SKM-1 (cell line): ENCODE measurements at regions not wholly inside any gene's neighbourhood (a gene's known extent, or its start where the extent isn't known, plus 50 kb on each side); places are given as distances from the start of the nearest gene placed in this dataset.

Experiments
- DNase-seq: peaks from one replicate; lab custom pipeline; 2025; ENCODE audit not compliant: unreplicated experiment; lab: John Stamatoyannopoulos, UW

DNA sequence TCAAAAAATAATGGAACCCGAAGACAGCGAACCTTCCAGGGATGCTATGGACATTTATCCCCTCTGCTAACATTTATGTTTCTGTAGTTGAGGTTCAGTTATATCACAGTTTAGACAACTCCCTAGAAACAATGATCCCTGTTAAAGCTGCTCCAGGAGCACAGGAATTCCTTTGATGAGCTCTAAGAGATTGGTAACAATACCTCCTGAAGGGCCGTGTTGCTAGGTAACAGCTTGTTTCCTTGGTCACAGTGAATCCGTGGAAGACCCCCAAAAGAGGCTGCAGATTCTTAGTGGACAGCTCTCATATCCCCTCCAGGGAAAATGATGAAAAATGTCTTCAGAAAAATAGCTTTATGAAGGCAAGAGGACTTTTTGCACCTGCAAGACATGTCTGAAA is 160.2 kb downstream of the SERPINI1 start:
- no peak for DNase-seq

DNA sequence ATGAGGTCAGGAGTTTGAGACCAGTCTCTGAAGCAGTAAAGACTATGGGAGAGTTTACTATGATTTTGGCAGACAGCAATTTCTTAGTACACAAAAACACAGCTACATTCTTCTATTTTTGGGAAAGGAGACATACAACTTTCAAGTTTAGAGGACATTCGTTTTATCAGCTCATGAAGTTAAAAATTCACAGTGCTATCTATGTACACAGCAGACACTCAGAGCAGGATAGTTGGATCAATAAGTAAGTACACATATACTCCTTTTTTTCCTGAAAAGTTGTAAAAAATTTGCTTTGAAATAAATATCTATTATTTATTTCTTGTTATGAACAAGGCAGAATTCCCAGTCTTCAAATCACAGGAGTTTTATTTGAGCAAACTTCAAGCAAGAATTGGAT is 159.7 kb downstream of the SERPINI1 start:
- DNase-seq, result no peak

DNA sequence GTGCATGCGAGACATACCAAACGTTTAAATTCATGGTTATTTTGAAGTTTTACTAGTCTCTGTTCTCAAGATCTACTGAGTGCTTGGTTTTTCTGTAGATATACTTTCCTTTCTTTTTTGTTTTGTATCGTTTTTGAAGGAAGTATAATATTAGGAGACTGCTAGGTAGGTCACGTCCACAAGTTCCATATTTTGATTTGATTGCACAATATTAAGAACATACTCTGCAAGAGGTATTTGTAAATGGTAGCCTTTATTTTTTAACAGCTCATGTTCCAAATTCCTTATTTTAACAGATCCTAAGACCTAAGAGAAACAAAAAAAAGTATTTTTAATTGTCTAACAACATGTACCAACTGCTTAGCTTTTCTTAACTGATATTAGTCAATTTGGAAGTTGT is 156.7 kb downstream of the SERPINI1 start:
- no peak for DNase-seq

DNA sequence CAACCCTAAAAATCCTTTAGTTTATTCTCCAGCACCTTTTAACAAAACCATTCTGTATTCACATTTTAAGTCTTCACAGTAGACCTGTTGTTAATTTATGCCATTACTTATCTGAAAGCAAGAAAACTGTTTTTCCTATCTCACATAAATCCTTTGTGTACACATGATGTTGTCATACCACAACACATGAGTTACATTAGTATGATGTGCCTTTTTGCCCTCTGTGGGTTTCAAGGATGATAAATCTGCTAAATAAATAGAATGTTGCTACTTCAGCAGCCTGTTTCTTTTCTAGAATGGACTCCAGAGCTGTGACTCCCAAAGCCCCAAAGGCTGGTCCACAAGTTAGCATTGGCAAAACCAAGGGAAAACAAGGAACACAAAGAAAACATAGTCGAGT is 151.6 kb downstream of the SERPINI1 start:
- no peak for DNase-seq

DNA sequence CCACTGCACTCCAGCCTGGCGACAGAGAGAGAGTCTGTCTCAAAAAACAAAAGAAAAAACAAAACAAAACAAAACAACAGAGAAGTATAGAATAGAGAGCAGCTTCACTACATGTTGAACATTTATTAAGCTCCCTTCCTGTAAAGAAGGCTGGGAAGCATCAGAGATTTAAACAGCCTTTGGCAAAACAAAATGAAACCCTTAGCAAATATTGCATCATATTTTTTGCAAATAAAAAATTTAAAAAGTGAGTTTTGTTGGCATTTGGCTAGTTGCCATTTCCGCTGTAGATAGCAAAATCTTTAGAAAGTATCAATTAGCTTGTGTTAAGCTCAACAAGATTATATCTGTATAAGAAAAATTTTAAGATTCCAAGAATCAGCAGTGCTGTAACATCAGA is 151.2 kb downstream of the SERPINI1 start:
- no peak for DNase-seq

DNA sequence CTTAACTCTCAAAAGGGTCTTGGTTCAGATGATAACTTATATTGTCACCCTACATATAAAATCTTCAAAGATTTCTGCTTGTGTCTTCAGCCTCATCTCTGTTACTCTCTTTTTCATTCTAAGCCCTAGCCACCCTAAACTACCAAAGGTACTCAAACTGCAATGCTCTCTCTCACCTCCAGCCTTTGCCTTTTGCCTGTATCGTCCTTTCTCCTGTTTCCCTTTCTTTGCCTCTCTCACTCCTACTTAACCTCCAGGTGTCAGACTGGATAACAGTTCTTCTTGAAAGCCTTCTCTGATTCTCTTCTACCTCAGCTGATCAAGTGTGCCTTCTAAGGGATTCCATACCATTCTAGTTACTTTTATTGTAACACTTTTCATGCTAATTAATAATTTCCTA is 149.8 kb downstream of the SERPINI1 start:
- no peak for DNase-seq

DNA sequence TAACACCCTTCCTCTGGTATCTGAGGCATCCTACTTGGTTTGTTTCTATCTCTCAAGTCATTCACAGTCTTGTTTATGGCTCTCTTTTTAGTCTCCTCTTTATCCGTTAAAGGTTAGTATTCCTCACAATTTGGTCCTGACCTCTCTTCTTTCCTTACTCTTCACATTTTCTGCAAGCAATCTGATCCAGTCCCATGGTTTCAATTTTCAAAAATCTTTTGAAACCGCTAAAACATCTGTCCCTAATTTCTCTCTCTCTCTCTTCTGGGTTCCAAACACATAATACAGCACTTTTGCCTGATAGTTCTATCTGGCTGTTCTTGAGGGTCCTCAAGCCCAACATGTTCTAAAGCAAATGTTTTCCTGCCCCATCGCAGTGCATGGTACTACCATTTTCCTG is 149.0 kb downstream of the SERPINI1 start:
- no peak for DNase-seq

DNA sequence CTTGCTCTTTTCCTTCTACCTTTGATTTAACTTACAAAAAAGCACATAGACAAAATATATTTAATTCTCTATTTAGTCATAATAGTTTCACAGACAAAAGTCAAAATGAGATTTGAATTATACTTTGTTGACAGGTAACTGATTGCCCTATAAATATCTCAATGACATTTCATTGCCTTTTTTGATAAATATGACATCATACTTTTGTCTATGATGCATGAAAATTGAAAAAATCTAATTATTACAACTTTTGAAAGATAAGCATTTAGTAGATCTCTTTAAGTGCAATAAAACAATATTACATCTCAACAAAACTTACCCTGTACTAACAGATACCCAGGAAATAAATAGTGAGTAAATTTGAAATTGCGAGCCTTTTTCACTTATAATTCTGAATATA is 147.9 kb downstream of the SERPINI1 start:
- no peak for DNase-seq

DNA sequence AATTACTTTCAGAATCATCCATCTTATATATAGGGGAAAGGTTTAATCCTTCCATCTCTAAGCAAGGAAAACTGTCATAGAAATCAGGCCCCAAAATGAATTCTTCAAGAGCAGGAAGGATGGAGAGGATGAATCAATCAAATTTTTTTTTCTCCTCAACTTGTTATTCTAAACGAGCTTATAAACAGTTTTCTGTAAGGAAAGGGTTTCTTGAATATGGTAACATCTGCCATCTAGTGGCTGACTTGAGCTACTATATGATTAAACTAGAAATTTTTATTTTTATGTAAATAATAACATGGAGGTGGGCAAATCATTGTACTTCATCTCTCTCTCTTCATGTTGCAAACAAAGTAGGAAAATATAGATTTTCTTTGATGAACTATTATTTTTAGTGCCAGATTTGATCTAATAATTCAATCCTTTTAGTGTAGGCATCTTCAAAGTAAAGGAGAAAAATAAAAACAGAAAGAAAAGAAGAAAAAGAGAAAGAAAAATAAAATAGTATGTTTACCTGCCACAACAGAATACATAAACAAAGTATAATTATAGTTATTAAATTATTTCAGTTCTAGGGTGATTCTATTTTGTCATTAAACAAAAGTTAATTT is 146.6 kb downstream of the SERPINI1 start:
- DNase-seq, result peak; percentile 72

DNA sequence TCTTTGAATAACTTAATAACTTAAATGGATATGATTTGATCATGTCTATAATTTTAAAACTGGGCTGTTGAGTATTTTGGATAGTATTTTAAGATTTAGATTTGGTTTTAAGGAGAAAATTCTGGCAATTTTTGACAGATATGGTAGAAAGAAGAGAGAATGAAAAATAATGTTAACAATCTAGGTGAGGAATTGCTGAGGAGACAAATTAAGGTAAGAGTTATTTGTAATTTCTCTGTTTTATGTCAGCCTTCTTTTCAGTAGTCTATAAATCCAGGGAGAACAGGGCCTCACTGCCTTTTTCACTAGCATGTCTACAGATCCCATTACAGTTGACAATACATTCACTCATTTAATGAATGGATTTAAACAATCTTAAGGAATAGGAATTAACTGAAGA is 144.7 kb downstream of the SERPINI1 start:
- DNase-seq, result no peak

DNA sequence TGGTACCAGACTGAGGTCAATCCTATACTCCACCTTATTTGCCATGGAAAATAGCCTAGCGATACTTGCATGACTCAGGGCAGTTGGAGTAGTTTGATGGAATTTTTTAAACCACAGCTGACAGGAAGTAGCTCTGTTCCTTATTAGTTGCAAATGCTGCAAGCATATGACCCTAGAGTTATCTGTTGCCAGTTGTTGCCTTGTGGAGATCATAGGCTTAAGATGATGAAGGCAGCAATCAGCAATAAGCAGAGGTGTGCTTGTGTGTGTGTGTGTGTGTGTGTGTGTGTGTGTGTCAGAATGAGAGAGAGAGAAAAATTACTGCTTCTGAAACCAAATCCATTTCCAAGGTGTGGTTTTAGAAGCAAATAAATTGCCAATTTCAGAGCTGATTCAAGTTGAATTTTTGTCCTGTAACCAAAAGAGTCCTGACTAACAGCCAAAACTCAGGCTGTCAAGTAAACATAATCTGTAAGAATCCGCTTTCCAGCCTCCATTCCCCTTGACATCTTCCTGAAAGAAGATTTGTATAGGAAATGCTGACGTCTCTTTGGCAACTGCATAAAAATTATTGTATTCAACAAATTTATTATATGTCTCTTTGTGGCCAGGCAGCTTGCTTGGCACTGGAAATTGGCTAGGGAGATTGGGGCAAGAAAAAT is 141.2 kb downstream of the SERPINI1 start:
- DNase-seq, result no peak
